CD8-positive, alpha-beta memory T cell (primary cell): ENCODE measurements at regions not wholly inside any gene's neighbourhood (a gene's known extent, or its start where the extent isn't known, plus 50 kb on each side); places are given as distances from the start of the nearest gene placed in this dataset.

Source experiments
- CTCF ChIA-PET: fragments of 350-600 bp; sonication (Branson Sonifier 250); formaldehyde crosslinking; loops from one replicate; lab custom pipeline; 2021; ENCODE audit warnings: antibody characterized with exemption; lab: Charles Lee
- POLR2A ChIA-PET: fragments of 350-600 bp; sonication (Branson Sonifier 250); formaldehyde crosslinking; loops from one replicate; lab custom pipeline; 2021; ENCODE audit warnings: antibody characterized with exemption; lab: Charles Lee
- DNase-seq, 5 donors: peaks; one replicate each; pipeline versions ENCODE4 v3.0.0 to v3.0.0-alpha.2; 2020 to 2022; ENCODE audit warnings: mixed read lengths in 1 of 5
- H3K27ac ChIP-seq: one replicate; pipeline ENCODE4 v1.7.0; 2013; ENCODE audit warnings: low read depth, mild to moderate bottlenecking, low read length, moderate library complexity
- H3K27me3 ChIP-seq: 2 replicates; pipeline ENCODE4 v1.7.0; 2013; ENCODE audit warnings: low read length, mild to moderate bottlenecking; ENCODE audit not compliant: insufficient read depth, poor library complexity, severe bottlenecking
- H3K36me3 ChIP-seq: 2 replicates; pipeline ENCODE4 v1.7.0; 2013; ENCODE audit warnings: mild to moderate bottlenecking, low read length, moderate library complexity; ENCODE audit not compliant: insufficient read depth
- H3K4me1 ChIP-seq: 2 replicates; pipeline ENCODE4 v1.7.0; 2013; ENCODE audit warnings: mild to moderate bottlenecking, low read length, moderate library complexity; ENCODE audit not compliant: insufficient read depth
- H3K4me3 ChIP-seq: 2 replicates; pipeline ENCODE4 v1.7.0; 2013; ENCODE audit warnings: mild to moderate bottlenecking, low read length
- H3K9me3 ChIP-seq: 2 replicates; pipeline ENCODE4 v1.7.0; 2013; ENCODE audit warnings: mild to moderate bottlenecking, low read length
- H3K27ac Mint-ChIP-seq, 8 donors: one replicate each; pipeline ENCODE4 v1.8.0; 2020 to 2021; ENCODE audit warnings: mixed read lengths in 8 of 8, mild to moderate bottlenecking in 6 of 8, inconsistent platforms in 3 of 8, moderate library complexity in 3 of 8
- H3K27me3 Mint-ChIP-seq, 2 donors: one replicate each; pipeline ENCODE4 v1.8.0; 2020 to 2021; ENCODE audit warnings: mixed read lengths in 2 of 2, mild to moderate bottlenecking in 1 of 2, moderate library complexity in 1 of 2
- H3K36me3 Mint-ChIP-seq, 3 donors: one replicate each; pipeline ENCODE4 v1.8.0; 2020 to 2021; ENCODE audit warnings: mixed read lengths in 3 of 3, inconsistent platforms in 1 of 3, mild to moderate bottlenecking in 1 of 3
- H3K4me1 Mint-ChIP-seq, 3 donors: one replicate each; pipeline ENCODE4 v1.8.0; 2020 to 2021; ENCODE audit warnings: mixed read lengths in 3 of 3, inconsistent platforms in 1 of 3, mild to moderate bottlenecking in 1 of 3
- H3K4me3 Mint-ChIP-seq, 7 donors: one replicate each; pipeline ENCODE4 v1.8.0; 2020 to 2021; ENCODE audit warnings: mixed read lengths in 7 of 7, mild to moderate bottlenecking in 6 of 7, moderate library complexity in 4 of 7, inconsistent platforms in 2 of 7
- H3K9me3 Mint-ChIP-seq, 5 donors: one replicate each; pipeline ENCODE4 v1.8.0; 2020 to 2022; ENCODE audit warnings: mixed read lengths in 5 of 5, mild to moderate bottlenecking in 3 of 5, moderate library complexity in 2 of 5, inconsistent platforms in 1 of 5

DNA sequence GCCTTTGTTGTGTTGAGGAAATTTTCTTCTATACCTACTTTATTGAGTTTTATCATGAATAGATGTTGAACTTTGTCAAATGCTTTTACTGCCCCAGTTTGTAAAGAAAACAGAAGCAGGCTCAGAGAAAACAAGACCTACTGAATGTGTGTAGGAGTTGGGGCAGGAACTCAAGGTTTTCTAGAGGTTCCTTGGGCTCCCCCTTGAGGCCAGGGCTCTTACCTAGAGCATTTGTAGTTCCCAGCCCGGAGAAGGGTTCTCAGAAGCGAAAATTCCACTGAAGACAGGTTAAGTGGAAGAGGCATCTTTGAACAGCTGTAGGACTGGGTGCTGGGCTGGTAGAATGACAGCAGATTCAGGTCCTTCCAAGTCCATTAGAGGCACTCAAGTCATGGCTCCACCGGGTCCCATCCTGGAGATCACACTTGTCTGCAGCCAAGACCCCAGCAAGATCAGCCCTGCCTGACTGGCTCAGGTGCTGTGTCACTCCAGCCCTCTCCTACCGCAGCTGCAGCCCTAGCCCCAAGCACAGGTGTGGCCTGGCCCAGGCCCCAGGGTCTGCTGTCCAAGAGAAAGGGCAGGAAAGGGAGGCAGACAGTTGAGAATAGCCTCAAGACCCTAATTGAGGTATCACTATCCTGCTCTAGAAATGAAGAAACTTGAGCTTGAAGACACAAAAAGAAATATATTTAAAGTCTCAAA is 425.5 kb downstream of the PCDH20 start:
- no peak for DNase-seq
- no peaks in the 10 kb centered on the region for H3K27me3 ChIP-seq
- ChIA-PET CTCF (no interaction called here), POLR2A (no interaction called here)
- no peaks in the 10 kb centered on the region for H3K36me3 Mint-ChIP-seq
- no peaks in the 10 kb centered on the region for H3K36me3 ChIP-seq
- no peak overlapping the region for H3K27ac ChIP-seq
- H3K9me3 Mint-ChIP-seq, result peaks cover 0 to 17% (median 2%) of the 10 kb centered on the region in 5 donors
- no peaks in the 10 kb centered on the region for H3K4me1 ChIP-seq
- H3K9me3 ChIP-seq, result no peaks in the 10 kb centered on the region
- H3K4me1 Mint-ChIP-seq, result no peaks in the 10 kb centered on the region
- no peaks in the 10 kb centered on the region for H3K27me3 Mint-ChIP-seq
- no peak overlapping the region for H3K4me3 ChIP-seq
- H3K4me3 Mint-ChIP-seq, result no peak overlapping the region
- H3K27ac Mint-ChIP-seq, result no peak overlapping the region

- Histone ChIP-seq H3K36me3 (no peaks in the 10 kb centered on the region), H3K4me3 (no peak overlapping the region), H3K27me3 (no peaks in the 10 kb centered on the region), H3K4me1 (no peaks in the 10 kb centered on the region), H3K9me3 (no peaks in the 10 kb centered on the region), H3K27ac (no peak overlapping the region)
- no peak overlapping the region for H3K27ac Mint-ChIP-seq
- peaks cover 0 to 24% (median 9%) of the 10 kb centered on the region in 5 donors for H3K9me3 Mint-ChIP-seq
- no peak overlapping the region for H3K4me3 Mint-ChIP-seq
- DNase-seq, result no peak
- no peaks in the 10 kb centered on the region for H3K27me3 Mint-ChIP-seq
- H3K36me3 Mint-ChIP-seq, result no peaks in the 10 kb centered on the region
- ChIA-PET POLR2A (no interaction called here), CTCF (no interaction called here)
- no peaks in the 10 kb centered on the region for H3K4me1 Mint-ChIP-seq
Observed at GRCh38 chr13:60986301-60986700, 429.3 kb downstream of the PCDH20 start.

- Histone ChIP-seq H3K27ac (no peak overlapping the region), H3K9me3 (no peaks in the 10 kb centered on the region), H3K27me3 (no peaks in the 10 kb centered on the region), H3K36me3 (no peaks in the 10 kb centered on the region), H3K4me3 (no peak overlapping the region), H3K4me1 (no peaks in the 10 kb centered on the region)
- Mint-ChIP-seq H3K27ac (no peak overlapping the region), H3K27me3 (no peaks in the 10 kb centered on the region), H3K4me1 (no peaks in the 10 kb centered on the region), H3K36me3 (no peaks in the 10 kb centered on the region), H3K9me3 (peaks cover 0 to 23% (median 11%) of the 10 kb centered on the region in 5 donors), H3K4me3 (no peak overlapping the region)
- CTCF ChIA-PET, result no interaction called here
- POLR2A ChIA-PET, result no interaction called here
- DNase-seq, result no peak
Observed at GRCh38 chr13:60981407-60981806, 434.2 kb downstream of the PCDH20 start.

GRCh38 chr13:60976367-60976766 is 439.3 kb downstream of the PCDH20 start:
- DNase-seq, result no peak
- Mint-ChIP-seq H3K27ac (no peak overlapping the region), H3K9me3 (peaks cover 4 to 28% (median 9%) of the 10 kb centered on the region in 5 donors), H3K4me1 (no peaks in the 10 kb centered on the region), H3K27me3 (no peaks in the 10 kb centered on the region), H3K36me3 (no peaks in the 10 kb centered on the region), H3K4me3 (no peak overlapping the region)
- ChIA-PET POLR2A (no interaction called here), CTCF (no interaction called here)
- H3K4me3 ChIP-seq, result no peak overlapping the region
- no peaks in the 10 kb centered on the region for H3K9me3 ChIP-seq
- H3K27me3 ChIP-seq, result no peaks in the 10 kb centered on the region
- H3K27ac ChIP-seq, result no peak overlapping the region
- no peaks in the 10 kb centered on the region for H3K4me1 ChIP-seq
- H3K36me3 ChIP-seq, result no peaks in the 10 kb centered on the region

- Histone ChIP-seq H3K27me3 (no peaks in the 10 kb centered on the region), H3K27ac (no peak overlapping the region), H3K4me1 (no peaks in the 10 kb centered on the region), H3K36me3 (no peaks in the 10 kb centered on the region), H3K9me3 (no peaks in the 10 kb centered on the region), H3K4me3 (no peak overlapping the region)
- no peaks in the 10 kb centered on the region for H3K27me3 Mint-ChIP-seq
- no peak overlapping the region for H3K4me3 Mint-ChIP-seq
- DNase-seq, result no peak
- ChIA-PET CTCF (no interaction called here), POLR2A (no interaction called here)
- no peaks in the 10 kb centered on the region for H3K4me1 Mint-ChIP-seq
- peaks cover 3 to 34% (median 9%) of the 10 kb centered on the region in 5 donors for H3K9me3 Mint-ChIP-seq
- H3K27ac Mint-ChIP-seq, result no peak overlapping the region
- H3K36me3 Mint-ChIP-seq, result no peaks in the 10 kb centered on the region
Observed at GRCh38 chr13:60974296-60974695, 441.4 kb downstream of the PCDH20 start.

DNA sequence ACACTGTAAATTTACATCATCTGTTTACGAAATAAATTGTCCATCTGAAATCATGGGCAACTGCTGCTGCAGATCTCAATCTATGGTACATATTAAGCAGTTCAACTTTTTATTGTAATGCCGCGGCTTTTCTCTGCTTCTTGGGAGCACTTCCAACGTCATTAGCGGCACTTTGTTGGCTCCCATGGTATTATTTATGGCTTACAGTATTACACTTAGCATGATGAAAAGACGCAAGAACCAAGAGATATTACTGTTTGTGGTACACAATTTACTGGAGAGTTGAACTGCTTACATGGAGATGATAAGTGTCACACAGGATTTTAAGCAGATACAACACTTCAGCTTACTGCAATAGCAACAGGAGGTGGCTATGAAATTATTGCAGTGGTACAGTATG is 442.1 kb downstream of the PCDH20 start:
- Mint-ChIP-seq H3K27me3 (no peaks in the 10 kb centered on the region), H3K4me3 (no peak overlapping the region), H3K27ac (no peak overlapping the region), H3K36me3 (no peaks in the 10 kb centered on the region), H3K4me1 (no peaks in the 10 kb centered on the region), H3K9me3 (peaks cover 3 to 34% (median 9%) of the 10 kb centered on the region in 5 donors)
- H3K4me3 ChIP-seq, result no peak overlapping the region
- H3K27me3 ChIP-seq, result no peaks in the 10 kb centered on the region
- no peak for DNase-seq
- H3K4me1 ChIP-seq, result no peaks in the 10 kb centered on the region
- no peak overlapping the region for H3K27ac ChIP-seq
- H3K9me3 ChIP-seq, result no peaks in the 10 kb centered on the region
- CTCF ChIA-PET, result no interaction called here
- POLR2A ChIA-PET, result no interaction called here
- no peaks in the 10 kb centered on the region for H3K36me3 ChIP-seq

DNA sequence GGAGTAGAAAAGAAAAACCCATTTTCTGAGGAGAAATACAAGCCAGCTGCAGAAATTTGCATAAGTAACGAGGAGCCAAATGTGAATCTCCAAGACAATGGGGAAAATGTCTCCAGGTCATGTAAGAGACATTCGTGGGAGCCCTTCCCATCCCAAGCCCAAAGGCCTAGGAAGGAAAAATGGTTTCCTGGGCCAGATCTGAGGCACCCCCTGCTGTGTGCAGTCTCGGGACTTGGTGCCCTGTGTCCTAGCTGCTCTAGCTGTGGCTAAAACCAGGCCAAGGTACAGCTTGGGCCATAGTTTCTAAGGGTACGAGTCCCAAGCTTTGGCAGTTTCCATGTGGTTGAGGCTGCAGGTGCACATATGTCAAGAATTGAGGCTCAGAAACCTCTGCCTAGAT is 444.9 kb downstream of the PCDH20 start:
- Mint-ChIP-seq H3K4me3 (no peak overlapping the region), H3K27ac (no peak overlapping the region), H3K4me1 (no peaks in the 10 kb centered on the region), H3K9me3 (peaks cover 0 to 41% (median 9%) of the 10 kb centered on the region in 5 donors), H3K27me3 (no peaks in the 10 kb centered on the region), H3K36me3 (no peaks in the 10 kb centered on the region)
- H3K27me3 ChIP-seq, result no peaks in the 10 kb centered on the region
- no peak for DNase-seq
- H3K9me3 ChIP-seq, result no peaks in the 10 kb centered on the region
- H3K4me3 ChIP-seq, result no peak overlapping the region
- ChIA-PET POLR2A (no interaction called here), CTCF (no interaction called here)
- no peaks in the 10 kb centered on the region for H3K36me3 ChIP-seq
- no peak overlapping the region for H3K27ac ChIP-seq
- H3K4me1 ChIP-seq, result no peaks in the 10 kb centered on the region

GRCh38 chr13:60969656-60970055 is 446.0 kb downstream of the PCDH20 start:
- H3K36me3 Mint-ChIP-seq, result no peaks in the 10 kb centered on the region
- no peaks in the 10 kb centered on the region for H3K4me1 Mint-ChIP-seq
- H3K27me3 Mint-ChIP-seq, result no peaks in the 10 kb centered on the region
- H3K9me3 ChIP-seq, result no peaks in the 10 kb centered on the region
- no peaks in the 10 kb centered on the region for H3K4me1 ChIP-seq
- H3K4me3 ChIP-seq, result no peak overlapping the region
- no peak for DNase-seq
- H3K4me3 Mint-ChIP-seq, result no peak overlapping the region
- H3K27ac ChIP-seq, result no peak overlapping the region
- no peaks in the 10 kb centered on the region for H3K36me3 ChIP-seq
- no peaks in the 10 kb centered on the region for H3K27me3 ChIP-seq
- no peak overlapping the region for H3K27ac Mint-ChIP-seq
- peaks cover under 1 to 35% (median 5%) of the 10 kb centered on the region in 5 donors for H3K9me3 Mint-ChIP-seq
- ChIA-PET POLR2A (no interaction called here), CTCF (no interaction called here)
